Mononuclear cell (primary cell): ENCODE measurements at regions not wholly inside any gene's neighbourhood (a gene's known extent, or its start where the extent isn't known, plus 50 kb on each side); places are given as distances from the start of the nearest gene placed in this dataset.
"Not testable (repeated sequence)": the region's sequence is repeated elsewhere in the genome, so short reads cannot be mapped to it uniquely, and the experiment has no call there.

Experiments used
- H3K27me3 ChIP-seq: 2 replicates; pipeline ENCODE4 v1.6.0; 2011; ENCODE audit warnings: low read length, control low read depth; ENCODE audit not compliant: insufficient read depth
- H3K4me1 ChIP-seq: 2 replicates; pipeline ENCODE4 v1.5.1; 2011; ENCODE audit warnings: mild to moderate bottlenecking, low read length, control low read depth; ENCODE audit not compliant: insufficient read depth
- H3K4me3 ChIP-seq: 2 replicates; pipeline ENCODE4 v1.5.1; 2011; ENCODE audit warnings: mild to moderate bottlenecking, low read length, moderate library complexity
- H3K9me3 ChIP-seq: 2 replicates; pipeline ENCODE4 v1.5.1; 2011; ENCODE audit warnings: low read depth, mild to moderate bottlenecking, control low read depth, low read length

DNA sequence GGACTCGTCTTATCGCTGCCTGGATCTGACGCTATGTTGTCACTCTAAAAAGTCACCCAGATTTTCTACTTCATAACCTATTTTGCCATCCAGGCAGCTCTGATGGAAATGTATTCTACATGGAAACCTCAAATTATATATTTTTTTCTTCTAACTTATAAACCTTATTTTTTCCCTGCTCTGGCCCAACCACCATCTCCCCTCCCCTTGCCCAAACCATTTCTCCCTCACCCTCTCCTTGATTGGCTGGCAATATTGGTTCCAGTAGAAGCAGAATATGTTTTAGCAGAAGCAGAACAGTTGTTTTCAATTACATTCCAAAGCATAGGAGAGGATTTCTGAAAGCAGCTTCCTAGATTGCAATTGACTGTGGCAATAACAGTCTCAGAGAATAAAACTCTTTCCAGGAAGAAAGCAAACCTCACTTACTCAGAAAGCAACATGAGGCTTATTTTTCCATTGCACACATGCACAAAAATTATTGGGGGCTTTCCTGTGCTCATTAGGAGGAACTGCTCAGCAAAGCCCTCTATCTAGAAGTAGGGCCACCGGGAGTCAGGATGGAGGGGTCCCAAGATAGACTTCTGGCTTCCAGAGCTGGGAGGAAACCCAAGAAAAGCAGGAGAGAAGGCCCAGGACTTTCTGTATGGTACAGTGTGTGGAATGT, 191.8 kb downstream of the ESM1 start:
- Histone ChIP-seq H3K27me3 (peaks cover 3% of the 10 kb centered on the region), H3K4me3 (no peak overlapping the region), H3K9me3 (no peaks in the 10 kb centered on the region)

DNA sequence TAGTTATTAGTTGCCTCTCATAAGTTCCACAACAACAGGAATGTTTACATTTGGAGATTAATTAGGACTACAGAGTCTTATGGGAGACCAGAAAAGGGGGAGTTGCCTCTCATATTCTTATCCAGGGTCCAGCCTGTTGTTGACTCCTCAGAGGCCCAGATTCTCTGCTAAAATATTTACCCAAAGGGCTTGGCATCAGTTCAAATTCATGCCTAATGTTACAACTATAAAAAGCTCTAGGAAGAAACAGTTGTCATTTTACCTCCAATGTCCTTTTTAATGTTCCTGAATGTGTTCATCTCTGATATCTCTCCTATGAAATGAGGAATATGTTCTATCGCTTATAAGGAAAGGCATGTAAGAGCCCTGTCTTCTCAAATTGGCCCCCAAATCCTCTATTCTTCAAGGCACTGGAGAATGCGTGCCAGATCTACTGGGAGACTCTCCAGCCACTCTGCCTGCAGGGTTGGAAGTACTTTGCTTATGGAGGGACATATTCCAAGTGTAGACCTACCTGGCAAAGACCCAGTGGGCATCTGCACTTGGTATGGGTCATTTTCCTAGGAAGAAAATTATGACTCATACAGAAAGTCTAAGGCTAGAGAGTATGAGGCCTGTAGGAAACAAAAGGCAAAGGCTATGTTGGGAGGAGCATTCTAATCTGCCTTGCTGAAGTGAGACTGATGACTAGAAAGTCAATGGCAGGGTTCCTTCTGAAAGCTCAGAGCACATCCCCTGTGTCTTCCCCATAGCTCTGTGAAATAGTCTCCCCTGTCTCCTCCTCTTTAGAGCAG, 192.6 kb downstream of the ESM1 start:
- Histone ChIP-seq H3K4me3 (no peak overlapping the region), H3K4me1 (no peaks in the 10 kb centered on the region), H3K27me3 (peaks cover 3% of the 10 kb centered on the region), H3K9me3 (no peaks in the 10 kb centered on the region)

More for the DNA sequence above, 191.8 kb downstream of the ESM1 start:
- no peaks in the 10 kb centered on the region for H3K4me1 ChIP-seq

DNA sequence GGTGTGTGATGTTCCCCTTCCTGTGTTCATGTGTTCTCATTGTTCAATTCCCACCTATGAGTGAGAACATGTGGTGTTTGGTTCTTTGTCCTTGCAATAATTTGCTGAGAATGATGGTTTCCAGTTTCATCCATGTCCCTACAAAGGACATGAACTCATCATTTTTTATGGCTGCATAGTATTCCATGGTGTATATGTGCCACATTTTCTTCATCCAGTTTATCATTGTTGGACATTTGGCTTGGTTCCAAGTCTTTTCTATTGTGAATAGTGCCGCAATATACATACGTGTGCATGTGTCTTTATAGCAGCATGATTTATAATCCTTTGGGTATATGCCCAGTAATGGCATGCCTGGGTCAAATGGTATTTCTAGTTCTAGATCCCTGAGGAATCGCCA, 197.5 kb downstream of the ESM1 start:
- H3K4me1 ChIP-seq: peaks cover 20% of the 10 kb centered on the region
- H3K27me3 ChIP-seq: not testable (repeated sequence)

DNA sequence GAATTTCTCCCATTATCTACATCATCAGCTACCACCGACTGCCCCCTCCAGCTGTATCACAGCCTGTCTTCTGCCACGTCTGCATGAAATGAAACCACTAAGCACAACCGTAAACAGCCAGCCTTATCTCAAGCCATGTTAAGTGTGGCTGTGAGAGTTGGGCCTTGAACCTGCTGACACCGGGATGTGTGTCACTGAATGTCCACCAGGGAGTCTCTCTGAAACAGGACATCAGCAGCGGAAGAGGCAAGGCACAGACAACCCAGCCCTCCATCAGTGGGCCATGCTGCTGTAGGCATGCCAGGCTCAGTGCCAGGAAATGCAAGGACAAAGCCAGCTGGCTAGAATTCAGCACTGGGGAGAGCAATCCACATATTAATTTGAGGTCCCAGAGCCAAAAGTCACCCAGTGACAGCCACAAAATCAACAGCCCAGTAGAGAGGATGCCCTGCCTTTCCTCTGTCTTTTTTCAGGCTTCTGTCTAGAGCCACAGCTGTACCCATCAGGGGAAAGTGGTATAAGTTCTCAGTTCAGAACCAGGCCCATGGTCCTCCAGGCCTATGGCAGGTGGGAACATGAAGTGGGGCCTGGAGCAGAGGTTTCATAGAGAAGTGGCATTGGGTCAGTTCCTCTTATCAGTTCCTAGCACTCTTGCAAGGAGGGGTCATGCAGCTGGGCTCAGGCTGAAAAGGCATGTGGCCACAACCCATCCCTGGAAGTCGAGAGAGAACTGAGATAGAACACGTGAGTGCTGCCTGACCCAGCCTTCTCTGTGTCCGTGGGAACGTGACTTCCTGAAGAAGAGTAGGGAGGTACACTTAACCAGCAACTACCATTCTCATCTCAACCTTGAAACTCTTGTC, 199.4 kb downstream of the ESM1 start:
- H3K4me1 ChIP-seq: peaks cover 20% of the 10 kb centered on the region
- no peak overlapping the region for H3K4me3 ChIP-seq
- no peaks in the 10 kb centered on the region for H3K9me3 ChIP-seq
- H3K27me3 ChIP-seq: no peaks in the 10 kb centered on the region

More for the DNA sequence above, 197.5 kb downstream of the ESM1 start:
- not testable (repeated sequence) for H3K9me3 ChIP-seq, H3K4me3 ChIP-seq

DNA sequence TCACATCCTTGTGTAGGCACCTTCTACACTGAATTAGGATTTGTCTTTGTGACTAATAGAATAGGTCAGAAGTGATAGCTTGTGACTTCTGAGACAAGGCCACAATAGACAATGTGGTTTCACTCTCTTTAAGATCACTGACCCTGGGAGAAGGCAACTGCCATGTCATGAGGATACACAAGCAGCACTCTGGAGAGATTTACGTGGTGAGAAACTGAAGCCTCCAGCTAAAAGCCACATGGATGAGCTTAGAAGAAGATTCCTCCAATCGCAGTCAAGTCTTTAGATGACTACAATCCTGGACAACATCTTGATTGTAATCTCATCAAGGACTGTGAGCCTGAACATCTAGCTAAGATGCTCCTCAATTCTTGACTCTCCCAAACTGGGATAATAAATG, 206.6 kb downstream of the ESM1 start:
- Histone ChIP-seq H3K9me3 (no peaks in the 10 kb centered on the region), H3K4me1 (no peaks in the 10 kb centered on the region), H3K27me3 (no peaks in the 10 kb centered on the region), H3K4me3 (no peak overlapping the region)

DNA sequence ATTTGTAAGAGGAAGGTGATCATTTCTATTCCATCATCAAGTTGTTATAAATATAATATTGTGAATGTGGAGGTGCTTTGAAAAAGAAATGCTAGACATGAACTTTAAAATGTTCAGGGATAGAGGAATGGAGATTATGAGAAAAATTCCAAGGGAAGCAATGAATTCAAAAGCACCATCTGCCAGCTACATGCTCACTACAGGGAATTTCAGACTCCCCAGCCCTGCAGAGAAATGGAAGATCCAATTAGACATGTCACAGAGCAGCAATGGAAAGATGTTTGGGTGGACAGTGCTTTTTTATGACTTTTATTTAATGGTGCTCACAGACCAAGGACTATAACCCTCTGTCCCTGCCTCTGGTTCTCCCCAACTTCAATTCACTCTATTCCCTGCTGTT, 209.7 kb downstream of the ESM1 start:
- H3K4me1 ChIP-seq: no peaks in the 10 kb centered on the region
- no peaks in the 10 kb centered on the region for H3K9me3 ChIP-seq
- H3K4me3 ChIP-seq: no peak overlapping the region
- no peaks in the 10 kb centered on the region for H3K27me3 ChIP-seq

DNA sequence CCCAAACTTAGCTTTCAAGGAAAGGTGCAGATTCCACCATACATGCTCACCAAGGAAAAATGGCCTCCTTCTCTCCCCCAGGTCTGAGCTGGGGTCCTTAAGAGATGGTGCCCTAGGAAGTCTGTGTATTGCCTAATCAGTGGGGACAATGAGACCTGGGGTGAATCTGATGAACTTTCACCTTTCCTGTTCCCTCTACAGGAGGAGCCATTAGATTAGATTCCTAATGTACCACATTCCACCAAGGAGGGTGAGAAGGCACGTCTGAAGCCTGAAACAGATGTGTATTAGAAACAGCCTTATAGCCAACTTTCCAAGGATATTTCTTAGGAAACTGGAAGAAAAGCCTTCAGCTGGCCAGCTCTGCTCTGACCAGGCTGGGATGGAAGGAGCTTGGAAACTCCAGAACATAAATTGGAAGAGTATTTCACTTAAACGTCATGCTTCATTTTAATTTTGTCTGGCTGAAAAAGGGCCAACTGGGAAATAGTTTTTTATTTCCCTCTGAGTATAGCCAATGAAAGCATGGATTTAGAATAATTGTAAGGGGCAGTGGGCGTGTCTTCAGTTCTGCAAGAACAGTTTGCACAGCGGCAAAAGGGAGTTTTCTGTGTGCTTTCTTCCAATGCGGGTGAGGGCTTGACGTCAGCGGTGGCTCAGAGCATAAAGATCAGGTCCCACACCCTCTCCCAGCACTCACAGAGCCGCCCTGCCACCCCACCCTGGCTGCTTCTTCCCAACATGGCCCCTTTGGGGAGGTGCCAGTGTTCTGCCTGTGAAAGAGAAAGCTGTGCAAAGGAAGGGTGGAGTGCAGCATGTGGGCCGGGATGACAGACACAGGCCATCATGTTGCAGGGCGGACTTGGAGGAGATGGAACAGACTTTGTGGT, 210.9 kb downstream of the ESM1 start:
- H3K27me3 ChIP-seq: no peaks in the 10 kb centered on the region
- H3K4me1 ChIP-seq: no peaks in the 10 kb centered on the region
- H3K4me3 ChIP-seq: no peak overlapping the region
- H3K9me3 ChIP-seq: no peaks in the 10 kb centered on the region

DNA sequence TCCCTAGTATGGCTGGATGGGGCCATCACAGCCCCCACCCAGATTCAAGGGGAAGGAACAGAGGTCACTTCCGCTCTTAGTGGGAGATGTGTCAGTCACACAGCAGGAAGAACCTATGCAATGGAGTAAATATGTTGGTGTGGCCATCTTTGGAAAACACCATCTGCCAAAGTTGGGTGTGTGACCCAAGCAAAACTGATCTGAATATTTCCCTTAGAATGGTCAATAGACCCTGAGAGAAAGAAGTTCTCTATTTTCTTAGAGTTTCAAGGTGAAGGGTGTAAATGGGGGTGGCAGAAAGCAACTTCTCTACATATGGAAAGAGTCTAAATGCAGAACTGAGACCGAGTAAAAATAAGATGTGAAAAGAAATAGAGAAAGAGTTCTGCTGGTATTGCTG, 212.7 kb downstream of the ESM1 start:
- no peaks in the 10 kb centered on the region for H3K9me3 ChIP-seq
- no peak overlapping the region for H3K4me3 ChIP-seq
- no peaks in the 10 kb centered on the region for H3K27me3 ChIP-seq
- H3K4me1 ChIP-seq: peaks cover 3% of the 10 kb centered on the region

DNA sequence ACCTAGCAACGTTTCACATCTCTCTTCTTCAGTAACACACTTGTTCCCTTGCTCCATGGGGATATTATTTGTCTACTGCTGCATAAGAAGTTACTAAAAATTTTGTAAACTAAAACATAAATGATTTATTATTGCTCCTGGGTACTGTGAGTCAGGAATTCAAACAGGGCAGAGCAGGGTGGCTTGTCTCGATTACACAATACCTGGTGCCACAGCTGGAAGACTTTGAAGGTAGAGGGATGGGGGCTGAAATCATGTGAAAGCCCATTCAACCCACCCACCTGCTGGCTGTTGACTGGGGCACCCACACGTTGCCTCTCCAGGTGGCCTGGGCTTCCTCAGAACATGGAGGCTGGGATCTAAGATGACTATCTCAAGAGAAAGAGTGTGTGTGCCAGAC, 213.2 kb downstream of the ESM1 start:
- no peaks in the 10 kb centered on the region for H3K9me3 ChIP-seq
- peaks cover 3% of the 10 kb centered on the region for H3K4me1 ChIP-seq

DNA sequence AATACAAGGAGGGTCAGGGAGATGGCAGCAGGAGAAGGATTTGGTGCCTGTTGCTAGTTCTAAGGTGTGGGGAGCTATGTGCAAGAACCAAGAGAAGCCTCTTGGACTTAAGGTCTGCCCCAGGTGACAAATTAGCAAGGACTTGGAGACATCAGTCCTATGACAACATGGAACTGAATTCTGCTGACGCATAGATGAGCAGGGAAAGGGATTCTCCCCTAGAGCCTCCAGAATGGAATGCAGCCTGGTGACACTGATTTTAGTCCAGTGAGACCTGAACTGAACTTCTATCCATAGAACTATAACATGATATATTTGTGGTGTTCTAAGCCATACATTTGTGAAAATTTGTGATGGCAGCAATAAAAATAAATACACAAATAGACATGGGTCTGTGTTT, 215.6 kb downstream of the ESM1 start:
- Histone ChIP-seq H3K27me3 (no peaks in the 10 kb centered on the region), H3K9me3 (no peaks in the 10 kb centered on the region), H3K4me1 (peaks cover 4% of the 10 kb centered on the region), H3K4me3 (no peak overlapping the region)

More for the DNA sequence above, 213.2 kb downstream of the ESM1 start:
- Histone ChIP-seq H3K4me3 (no peak overlapping the region), H3K27me3 (no peaks in the 10 kb centered on the region)

DNA sequence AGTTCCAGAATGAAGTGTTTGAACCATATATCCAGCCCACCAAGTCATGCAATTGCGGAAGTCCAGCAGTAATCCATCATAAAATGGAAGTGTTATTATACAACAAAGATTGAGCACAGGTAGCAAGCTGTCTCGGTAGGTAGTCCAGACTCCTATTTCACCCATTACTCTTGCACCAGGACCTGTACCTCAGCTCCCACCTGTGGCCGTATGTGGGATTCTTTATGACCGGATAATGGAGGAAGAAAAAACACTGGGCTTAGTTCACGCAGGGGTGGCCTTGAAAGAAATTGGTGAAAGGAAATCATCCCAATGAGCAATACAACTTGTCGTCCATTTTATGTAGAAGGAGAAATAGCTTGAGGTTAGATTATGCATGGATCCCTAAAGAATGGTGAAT, 216.3 kb downstream of the ESM1 start:
- H3K4me3 ChIP-seq: no peak overlapping the region
- no peaks in the 10 kb centered on the region for H3K9me3 ChIP-seq
- peaks cover 11% of the 10 kb centered on the region for H3K4me1 ChIP-seq
- H3K27me3 ChIP-seq: no peaks in the 10 kb centered on the region

DNA sequence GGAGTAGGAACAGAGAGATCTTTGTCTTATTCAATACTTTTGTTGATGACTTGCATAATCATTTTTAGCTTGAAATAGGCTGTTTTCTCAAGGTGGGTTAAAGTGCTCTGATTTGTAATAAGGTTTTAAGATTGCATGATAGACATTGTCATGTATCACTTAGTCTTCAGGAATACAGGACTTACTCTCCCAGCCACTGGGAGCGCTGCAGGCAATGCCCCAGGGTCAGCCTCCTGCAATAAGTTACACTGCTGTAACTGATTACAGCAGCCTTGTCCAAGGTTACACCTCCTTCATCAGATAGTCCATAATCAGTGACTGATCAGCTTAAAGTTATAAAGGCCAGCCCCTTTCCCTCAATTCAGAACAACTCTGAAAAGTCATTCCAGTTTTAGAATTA, 218.6 kb downstream of the ESM1 start:
- Histone ChIP-seq H3K27me3 (no peaks in the 10 kb centered on the region), H3K4me1 (peaks cover 16% of the 10 kb centered on the region), H3K9me3 (no peaks in the 10 kb centered on the region), H3K4me3 (no peak overlapping the region)

DNA sequence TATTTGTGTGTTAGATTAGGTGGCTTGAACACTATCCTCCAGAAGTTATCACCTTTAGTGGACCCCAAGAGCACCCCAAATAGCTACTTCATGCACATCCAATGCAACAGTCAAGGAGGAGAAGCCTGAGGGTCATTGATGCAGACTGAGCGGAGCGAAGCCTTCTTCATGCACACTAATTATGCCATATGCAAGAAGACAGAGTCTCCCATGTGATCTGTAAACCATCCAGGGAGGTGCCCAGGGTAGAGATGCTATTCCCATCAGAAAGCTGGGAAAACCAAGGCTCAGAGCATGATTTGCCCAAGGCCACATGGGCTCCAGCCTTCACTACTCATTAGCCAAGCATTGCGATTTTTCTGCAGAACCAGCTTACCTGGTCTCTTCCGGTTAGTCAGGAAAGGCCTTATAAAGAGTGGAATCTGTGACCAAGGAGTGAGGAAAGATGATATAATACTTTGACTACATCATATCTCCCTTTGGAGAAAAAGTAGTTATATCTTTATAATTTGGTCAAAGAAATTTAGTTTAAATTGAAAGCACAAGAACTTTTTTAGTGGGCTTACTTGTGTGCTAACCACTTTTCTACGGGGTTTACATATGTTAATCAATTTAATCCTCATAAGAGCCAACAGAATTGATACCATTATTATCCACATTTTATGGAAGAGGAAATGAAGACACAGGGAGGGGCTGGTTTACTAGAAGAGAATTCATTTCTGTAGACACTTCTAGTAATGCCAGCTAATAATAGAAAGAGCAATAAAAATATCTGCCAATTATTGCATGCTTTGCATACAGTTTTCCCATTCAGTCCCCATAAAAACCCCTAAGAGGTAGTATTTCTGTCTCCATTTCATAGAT, 220.0 kb downstream of the ESM1 start:
- Histone ChIP-seq H3K27me3 (no peaks in the 10 kb centered on the region), H3K9me3 (no peaks in the 10 kb centered on the region), H3K4me1 (peaks cover 24% of the 10 kb centered on the region), H3K4me3 (no peak overlapping the region)
